B cell (primary cell): ENCODE measurements at regions not wholly inside any gene's neighbourhood (a gene's known extent, or its start where the extent isn't known, plus 50 kb on each side); places are given as distances from the start of the nearest gene placed in this dataset.

ENCODE experiments used
- ATAC-seq: fragments of 200-7000 bp; cut with Tn5 transposase; one replicate; pipeline ENCODE4 v1.10.0; 2021; ENCODE audit warnings: low read depth, mild to moderate bottlenecking, moderate number of reproducible peaks, moderate library complexity
- CTCF ChIA-PET: fragments of 350-600 bp; sonication (Branson Sonifier 250); formaldehyde crosslinking; loops from one replicate; lab custom pipeline; 2021; ENCODE audit warnings: antibody characterized with exemption, inconsistent platforms; lab: Charles Lee
- POLR2A ChIA-PET: fragments of 350-600 bp; sonication (Branson Sonifier 250); formaldehyde crosslinking; loops from one replicate; lab custom pipeline; 2021; ENCODE audit warnings: antibody characterized with exemption; lab: Charles Lee
- DNase-seq: peaks from one replicate; pipeline ENCODE4 v3.0.0; 2013
- H2AFZ ChIP-seq: 2 replicates; pipeline ENCODE4 v1.6.1; 2012; ENCODE audit warnings: mild to moderate bottlenecking, low read depth, low read length; ENCODE audit not compliant: insufficient read depth, poor library complexity, severe bottlenecking
- H3K27ac ChIP-seq, 2 donors: 1 replicate in 1 of 2; 2 replicates in 1 of 2; pipeline ENCODE4 v1.5.1; 2012 to 2013; ENCODE audit warnings: low read length in 2 of 2, mild to moderate bottlenecking in 2 of 2, moderate library complexity in 1 of 2
- H3K27me3 ChIP-seq, 4 experiments: fragments of 200-600 bp in 1 of 4; sonication (generic) in 1 of 4; replicated peaks in 1 of 4; 1 replicate in 2 of 4; 2 replicates in 2 of 4; pipeline versions ENCODE4 v1.6.1 to v1.7.0; 2013 to 2016; ENCODE audit warnings: low read length in 3 of 4, mild to moderate bottlenecking in 2 of 4, mixed read lengths in 1 of 4, moderate library complexity in 1 of 4; ENCODE audit not compliant: insufficient read depth in 4 of 4, control insufficient read depth in 3 of 4; ENCODE audit errors: control extremely low read depth in 1 of 4
- H3K36me3 ChIP-seq, 2 experiments: replicated peaks in 1 of 2; 1 replicate in 1 of 2; 2 replicates in 1 of 2; pipeline versions ENCODE4 v1.6.1 to v1.7.1; 2013; ENCODE audit warnings: low read length in 1 of 2; ENCODE audit not compliant: insufficient read depth in 2 of 2, control insufficient read depth in 1 of 2; ENCODE audit errors: control extremely low read depth in 1 of 2, extremely low read depth in 1 of 2
- H3K4me1 ChIP-seq, 2 donors: fragments of 200-600 bp in 1 of 2; sonication (generic) in 1 of 2; 1 replicate in 1 of 2; 2 replicates in 1 of 2; pipeline versions ENCODE4 v1.5.1 to v1.6.1; 2013 to 2017; ENCODE audit warnings: low read length in 2 of 2; ENCODE audit not compliant: control insufficient read depth in 2 of 2, insufficient read depth in 2 of 2
- H3K4me2 ChIP-seq: replicated peaks from 2 replicates; pipeline ENCODE3; 2012; ENCODE audit warnings: mild to moderate bottlenecking, low read depth, low read length; ENCODE audit not compliant: poor library complexity, severe bottlenecking
- H3K4me3 ChIP-seq, 5 experiments: fragments of 200-600 bp in 1 of 5; sonication (generic) in 1 of 5; 1 replicate in 3 of 5; 2 replicates in 2 of 5; pipeline versions ENCODE4 v1.5.1 to v1.7.0; 2011 to 2016; ENCODE audit warnings: low read length in 4 of 5, mild to moderate bottlenecking in 4 of 5, low read depth in 2 of 5, control low read depth in 1 of 5, moderate library complexity in 1 of 5; ENCODE audit not compliant: insufficient read depth in 1 of 5; ENCODE audit errors: control extremely low read depth in 1 of 5, extremely low read depth in 1 of 5
- H3K79me2 ChIP-seq: fragments of 200-600 bp; sonication (generic); one replicate; pipeline ENCODE4 v1.6.0; 2016; ENCODE audit warnings: low read length; ENCODE audit not compliant: control insufficient read depth, insufficient read depth
- H3K9ac ChIP-seq: fragments of 200-600 bp; sonication (generic); 2 replicates; pipeline ENCODE4 v1.6.1; 2017; ENCODE audit warnings: mild to moderate bottlenecking, low read length, moderate library complexity
- H3K9me3 ChIP-seq, 3 donors: one replicate each; pipeline versions ENCODE4 v1.6.1 to v1.7.1; 2013; ENCODE audit warnings: low read length in 2 of 3; ENCODE audit not compliant: control insufficient read depth in 2 of 3, insufficient read depth in 1 of 3; ENCODE audit errors: control extremely low read depth in 1 of 3
- H4K20me1 ChIP-seq: 2 replicates; pipeline ENCODE4 v1.6.0; 2012; ENCODE audit warnings: mild to moderate bottlenecking, low read length; ENCODE audit not compliant: insufficient read depth, control insufficient read depth, poor library complexity, severe bottlenecking
- H3K27ac Mint-ChIP-seq: one replicate; pipeline ENCODE4 v1.8.0; 2021; ENCODE audit warnings: mixed read lengths
- H3K27me3 Mint-ChIP-seq: one replicate; pipeline ENCODE4 v1.8.0; 2021; ENCODE audit warnings: mixed read lengths
- H3K4me1 Mint-ChIP-seq: one replicate; pipeline ENCODE4 v1.8.0; 2021; ENCODE audit warnings: mixed read lengths
- H3K4me3 Mint-ChIP-seq: one replicate; pipeline ENCODE4 v1.8.0; 2021; ENCODE audit warnings: mixed read lengths
- H3K9me3 Mint-ChIP-seq: one replicate; pipeline ENCODE4 v1.8.0; 2022; ENCODE audit warnings: mixed read lengths; ENCODE audit not compliant: insufficient read depth
- EZH2 ChIP-seq: IDR thresholded peaks from 2 replicates; pipeline ENCODE4 v1.6.1; 2012; ENCODE audit warnings: borderline replicate concordance, low read depth, mild to moderate bottlenecking, moderate library complexity, low read length; ENCODE audit not compliant: insufficient read depth, poor library complexity, severe bottlenecking
- WGBS: methylation state at CpG from one replicate; pipeline ENCODE4 v1.1.5; 2013; ENCODE audit warnings: missing lambda C conversion rate; ENCODE audit not compliant: insufficient coverage; 5-methylcytosine and 5-hydroxymethylcytosine counted together
- intact Hi-C: fragments of 100-400 bp; cut with micrococcal nuclease; formaldehyde crosslinking; loops from one replicate; pipeline ENCODE4 v1.10.0; 2022
- TF ChIP-seq, protein P1 (sequence below): fragments of 200-600 bp; IDR thresholded peaks from one replicate; pipeline ENCODE4 v1.8.0; 2022; ENCODE audit warnings: antibody characterized with exemption, mild to moderate bottlenecking

GRCh38 chr9:29637471-29638237, 2064.4 kb upstream of the C9orf72 start:
- H3K9me3 Mint-ChIP-seq = peaks cover 3% of the 10 kb centered on the region
- intact Hi-C loops = no loop called here
- ChIA-PET POLR2A (no interaction called here), CTCF (no interaction called here)
- no peaks in the 10 kb centered on the region for H3K27me3 ChIP-seq
- no CpG with 5 or more reads among the region's 3 CpGs for WGBS
- peaks cover 0 to 5% (median 0%) of the 10 kb centered on the region in 3 donors for H3K9me3 ChIP-seq
- H3K4me2 ChIP-seq = no peak overlapping the region
- H3K9ac ChIP-seq = no peak overlapping the region
- H3K27me3 Mint-ChIP-seq = no peaks in the 10 kb centered on the region
- TF ChIP-seq, protein P1, sequence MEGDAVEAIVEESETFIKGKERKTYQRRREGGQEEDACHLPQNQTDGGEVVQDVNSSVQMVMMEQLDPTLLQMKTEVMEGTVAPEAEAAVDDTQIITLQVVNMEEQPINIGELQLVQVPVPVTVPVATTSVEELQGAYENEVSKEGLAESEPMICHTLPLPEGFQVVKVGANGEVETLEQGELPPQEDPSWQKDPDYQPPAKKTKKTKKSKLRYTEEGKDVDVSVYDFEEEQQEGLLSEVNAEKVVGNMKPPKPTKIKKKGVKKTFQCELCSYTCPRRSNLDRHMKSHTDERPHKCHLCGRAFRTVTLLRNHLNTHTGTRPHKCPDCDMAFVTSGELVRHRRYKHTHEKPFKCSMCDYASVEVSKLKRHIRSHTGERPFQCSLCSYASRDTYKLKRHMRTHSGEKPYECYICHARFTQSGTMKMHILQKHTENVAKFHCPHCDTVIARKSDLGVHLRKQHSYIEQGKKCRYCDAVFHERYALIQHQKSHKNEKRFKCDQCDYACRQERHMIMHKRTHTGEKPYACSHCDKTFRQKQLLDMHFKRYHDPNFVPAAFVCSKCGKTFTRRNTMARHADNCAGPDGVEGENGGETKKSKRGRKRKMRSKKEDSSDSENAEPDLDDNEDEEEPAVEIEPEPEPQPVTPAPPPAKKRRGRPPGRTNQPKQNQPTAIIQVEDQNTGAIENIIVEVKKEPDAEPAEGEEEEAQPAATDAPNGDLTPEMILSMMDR = no peak
- no peak for TF ChIP-seq EZH2
- DNase-seq = no peak
- H2AFZ ChIP-seq = no peak overlapping the region
- H3K27ac ChIP-seq = no peak overlapping the region
- no peaks in the 10 kb centered on the region for H3K4me1 ChIP-seq
- H3K4me3 ChIP-seq = no peak overlapping the region
- H3K79me2 ChIP-seq = no peaks in the 10 kb centered on the region
- no peaks in the 10 kb centered on the region for H4K20me1 ChIP-seq
- H3K27ac Mint-ChIP-seq = no peak overlapping the region
- H3K4me3 Mint-ChIP-seq = no peak overlapping the region
- H3K4me1 Mint-ChIP-seq = no peaks in the 10 kb centered on the region
- no peak for ATAC-seq
- no peaks in the 10 kb centered on the region for H3K36me3 ChIP-seq

GRCh38 chr9:29640507-29640906, 2067.2 kb upstream of the C9orf72 start:
- Mint-ChIP-seq H3K9me3 (no peaks in the 10 kb centered on the region), H3K27ac (no peak overlapping the region), H3K4me1 (no peaks in the 10 kb centered on the region), H3K27me3 (no peaks in the 10 kb centered on the region), H3K4me3 (no peak overlapping the region)
- no peaks in the 10 kb centered on the region for H3K4me1 ChIP-seq
- TF ChIP-seq EZH2 = no peak
- TF ChIP-seq, protein P1 = no peak
- no peaks in the 10 kb centered on the region for H3K79me2 ChIP-seq
- 83% methylated on average over 2 of the region's 2 CpGs for WGBS
- H3K9me3 ChIP-seq = peaks cover 0 to 5% (median 0%) of the 10 kb centered on the region in 3 donors
- H4K20me1 ChIP-seq = no peaks in the 10 kb centered on the region
- H3K27me3 ChIP-seq = no peaks in the 10 kb centered on the region
- no peak overlapping the region for H3K4me3 ChIP-seq
- no peaks in the 10 kb centered on the region for H3K36me3 ChIP-seq
- no peak overlapping the region for H3K27ac ChIP-seq
- no peak for ATAC-seq
- no peak overlapping the region for H3K9ac ChIP-seq
- intact Hi-C loops = no loop called here
- ChIA-PET CTCF (interaction anchor here (0.7 kb wide), 1 partner anchor 157 kb away, joined by 3 read pairs; no protein-coding TSS in a partner anchor), POLR2A (no interaction called here)
- no peak for DNase-seq
- H3K4me2 ChIP-seq = no peak overlapping the region
- H2AFZ ChIP-seq = no peak overlapping the region
